Body of pancreas (tissue), 4 donors: ENCODE measurements at regions not wholly inside any gene's neighbourhood (a gene's known extent, or its start where the extent isn't known, plus 50 kb on each side); places are given as distances from the start of the nearest gene placed in this dataset.

ENCODE experiments used
- CTCF ChIP-seq, 7 experiments: fragments of 450-650 bp in 4 of 7; fragments of 200-600 bp in 3 of 7; sonication (generic) in 3 of 7; IDR thresholded peaks; one replicate each; pipeline ENCODE4 v1.5.1; 2016 to 2019; ENCODE audit warnings: antibody characterized with exemption in 7 of 7
- POLR2A ChIP-seq, 3 donors: fragments of 450-650 bp; IDR thresholded peaks; one replicate each; pipeline ENCODE4 v1.6.1; 2016; ENCODE audit warnings: antibody characterized with exemption in 3 of 3, mild to moderate bottlenecking in 2 of 3

- TF ChIP-seq POLR2A (IDR thresholded peaks at IDR 0.05) (no peak), CTCF (IDR thresholded peaks at IDR 0.05) (no peak)
Observed at GRCh38 chr15:38904298-38904697, 339.7 kb upstream of the RASGRP1 start.
